Breast epithelium (tissue), 3 donors: ENCODE measurements at regions not wholly inside any gene's neighbourhood (a gene's known extent, or its start where the extent isn't known, plus 50 kb on each side); places are given as distances from the start of the nearest gene placed in this dataset.

Experiments used
- CTCF ChIP-seq, 3 donors: fragments of 450-650 bp; IDR thresholded peaks; one replicate each; pipeline ENCODE4 v1.5.1; 2016 to 2017; ENCODE audit warnings: antibody characterized with exemption in 3 of 3, mild to moderate bottlenecking in 3 of 3, moderate library complexity in 3 of 3
- POLR2A ChIP-seq: fragments of 450-650 bp; IDR thresholded peaks from one replicate; pipeline ENCODE4 v1.6.1; 2016; ENCODE audit warnings: antibody characterized with exemption, mild to moderate bottlenecking, moderate library complexity
- POLR2AphosphoS5 ChIP-seq, 3 donors: sonication (generic); formaldehyde crosslinking; IDR thresholded peaks; one replicate each; pipeline ENCODE4 v1.6.1; 2017; ENCODE audit warnings: antibody characterized with exemption in 3 of 3

DNA sequence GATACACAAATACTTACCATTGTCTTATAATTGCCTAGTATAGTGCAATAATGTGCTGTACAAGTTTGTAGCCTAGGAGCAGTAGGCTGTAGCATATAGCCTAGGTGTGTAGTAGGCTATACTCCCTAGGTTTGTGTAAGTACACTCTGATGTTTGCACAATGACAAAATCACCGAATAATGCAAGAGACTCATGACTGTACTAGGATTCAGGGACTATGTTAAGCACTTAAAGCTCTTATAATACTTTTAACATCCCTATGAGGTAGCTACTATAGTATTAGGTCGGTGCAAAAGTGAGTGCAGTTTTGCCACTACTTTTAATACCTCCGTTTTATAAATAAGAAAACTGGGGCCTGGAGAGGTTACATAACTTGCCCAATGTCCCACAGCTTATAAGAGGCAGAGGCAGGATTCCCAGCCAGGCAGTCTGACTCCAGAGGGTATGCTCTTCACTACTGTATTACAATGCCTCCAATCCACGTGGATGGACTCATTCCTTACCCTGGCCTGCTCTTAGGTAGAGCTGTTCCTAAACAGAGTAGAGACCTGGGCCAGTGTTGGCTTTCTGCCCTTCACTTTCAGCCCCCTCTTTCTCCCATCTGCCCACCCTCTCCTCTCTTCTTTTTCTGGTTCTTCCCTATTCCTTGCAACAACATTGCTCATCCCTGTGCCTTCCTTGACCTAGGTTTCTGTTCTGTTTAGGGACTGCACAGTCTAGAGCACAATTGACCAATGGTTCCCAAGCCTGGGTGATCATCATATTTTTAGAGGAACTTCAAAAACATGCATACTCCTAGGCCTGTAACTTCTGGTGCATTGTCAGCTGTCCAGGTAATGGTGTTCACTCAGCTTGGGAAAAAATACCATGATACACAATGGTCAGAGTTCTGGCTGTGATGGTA is 114.0 kb downstream of the CARTPT start:
- TF ChIP-seq CTCF (IDR thresholded peaks at IDR 0.05) (no peak), POLR2AphosphoS5 (IDR thresholded peaks at IDR 0.05) (no peak), POLR2A (no peak)
